HepG2 (cell line): ENCODE measurements at regions not wholly inside any gene's neighbourhood (a gene's known extent, or its start where the extent isn't known, plus 50 kb on each side); places are given as distances from the start of the nearest gene placed in this dataset.

Experiments used
- ARNT2 ChIP-seq: sonication (generic); formaldehyde crosslinking; IDR thresholded peaks from 2 replicates; pipeline ENCODE4 v1.8.0; 2022; ENCODE audit warnings: mild to moderate bottlenecking, low read depth, missing genetic modification reagents, moderate library complexity
- CENPT ChIP-seq: sonication (generic); formaldehyde crosslinking; IDR thresholded peaks from 2 replicates; pipeline ENCODE4 v1.8.0; 2022; ENCODE audit warnings: low read depth, mild to moderate bottlenecking, moderate library complexity, missing genetic modification reagents
- ELF1 ChIP-seq: sonication (generic); formaldehyde crosslinking; IDR thresholded peaks from 2 replicates; pipeline ENCODE4 v1.4.0; 2020; ENCODE audit warnings: missing genetic modification reagents
- GATAD1 ChIP-seq: IDR thresholded peaks from 2 replicates; pipeline ENCODE4 v1.6.1; 2016; ENCODE audit warnings: missing genetic modification reagents, missing compliant biosample characterization
- HDAC1 ChIP-seq: sonication (generic); formaldehyde crosslinking; IDR thresholded peaks from 2 replicates; pipeline ENCODE4 v1.5.1; 2020; ENCODE audit warnings: mild to moderate bottlenecking, missing genetic modification reagents
- HDAC2 ChIP-seq: sonication (generic); formaldehyde crosslinking; IDR thresholded peaks from 2 replicates; pipeline ENCODE4 v1.4.0; 2020; ENCODE audit warnings: missing genetic modification reagents
- KDM1A ChIP-seq: IDR thresholded peaks from 2 replicates; pipeline ENCODE4 v1.6.1; 2016; ENCODE audit warnings: missing compliant biosample characterization
- KDM6A ChIP-seq: IDR thresholded peaks from 2 replicates; pipeline ENCODE4 v1.6.1; 2016; ENCODE audit warnings: low read depth
- MAFF ChIP-seq: IDR thresholded peaks from 2 replicates; pipeline ENCODE4 v1.6.1; 2011; ENCODE audit warnings: low read depth, low read length, improper control_type of control experiment
- MXD4 ChIP-seq: IDR thresholded peaks from 2 replicates; pipeline ENCODE4 v1.6.1; 2016; ENCODE audit warnings: mild to moderate bottlenecking, missing biosample characterization, missing genetic modification reagents
- ONECUT2 ChIP-seq: sonication (generic); formaldehyde crosslinking; IDR thresholded peaks from 2 replicates; pipeline ENCODE4 v1.4.0; 2020; ENCODE audit warnings: missing genetic modification reagents
- SP5 ChIP-seq: IDR thresholded peaks from 2 replicates; pipeline ENCODE4 v1.6.1; 2016; ENCODE audit warnings: low read depth, borderline replicate concordance
- ZBTB10 ChIP-seq: sonication (generic); formaldehyde crosslinking; IDR thresholded peaks from 2 replicates; pipeline ENCODE4 v1.4.0; 2020; ENCODE audit warnings: missing genetic modification reagents, borderline replicate concordance
- ZNF12 ChIP-seq: sonication (generic); formaldehyde crosslinking; IDR thresholded peaks from 2 replicates; pipeline ENCODE4 v1.5.0; 2020; ENCODE audit warnings: missing genetic modification reagents
- ZNF281 ChIP-seq: sonication (generic); formaldehyde crosslinking; IDR thresholded peaks from 2 replicates; pipeline ENCODE4 v1.4.0; 2020; ENCODE audit warnings: missing genetic modification reagents, borderline replicate concordance
- ZNF788 ChIP-seq: sonication (generic); formaldehyde crosslinking; IDR thresholded peaks from 2 replicates; pipeline ENCODE4 v1.5.0; 2020; ENCODE audit warnings: mild to moderate bottlenecking, missing genetic modification reagents, borderline replicate concordance
- ZSCAN21 ChIP-seq: sonication (generic); formaldehyde crosslinking; IDR thresholded peaks from 2 replicates; pipeline ENCODE4 v1.8.0; 2022; ENCODE audit warnings: mild to moderate bottlenecking, missing genetic modification reagents, moderate library complexity, borderline replicate concordance
- ZXDC ChIP-seq: sonication (generic); formaldehyde crosslinking; IDR thresholded peaks from 2 replicates; pipeline ENCODE4 v1.5.0; 2020; ENCODE audit warnings: mild to moderate bottlenecking, missing genetic modification reagents
- TF ChIP-seq, protein P1 (sequence below): IDR thresholded peaks from 2 replicates; pipeline ENCODE4 v1.6.1; 2012; ENCODE audit warnings: inconsistent platforms

- TF ChIP-seq CENPT (CRISPR knock-in tag): no peak
- TF ChIP-seq, protein P1, sequence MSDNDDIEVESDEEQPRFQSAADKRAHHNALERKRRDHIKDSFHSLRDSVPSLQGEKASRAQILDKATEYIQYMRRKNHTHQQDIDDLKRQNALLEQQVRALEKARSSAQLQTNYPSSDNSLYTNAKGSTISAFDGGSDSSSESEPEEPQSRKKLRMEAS: peak; percentile 49
- 0 out of 2 replicates have a peak, but pooled peaks have one; percentile 9 for TF ChIP-seq ZNF12
- TF ChIP-seq ONECUT2 (CRISPR knock-in tag): peak; percentile 82
- peak; percentile 93 for TF ChIP-seq HDAC2 (CRISPR knock-in tag)
- peak; percentile 99 for TF ChIP-seq ZBTB10 (CRISPR knock-in tag)
- TF ChIP-seq ELF1 (CRISPR knock-in tag): 0 out of 2 replicates have a peak, but pooled peaks have one; percentile 33
- TF ChIP-seq ZXDC (CRISPR knock-in tag): no peak
- TF ChIP-seq ARNT2: 0 out of 2 replicates have a peak, but pooled peaks have one; percentile 54
- peak; percentile 59; the same call in 1 of the 2 replicates for TF ChIP-seq HDAC1 (CRISPR knock-in tag)
- peak; percentile 35; the same call in 1 of the 2 replicates for TF ChIP-seq ZSCAN21 (CRISPR knock-in tag)
- TF ChIP-seq ZNF788 (CRISPR knock-in tag): no peak; the same call in 1 of the 2 replicates
- peak; percentile 93 for TF ChIP-seq KDM6A (CRISPR knock-in tag)
- peak; percentile 47; the same call in 1 of the 2 replicates for TF ChIP-seq SP5 (CRISPR knock-in tag)
- 0 out of 2 replicates have a peak, but pooled peaks have one; percentile 65 for TF ChIP-seq MXD4
- 0 out of 2 replicates have a peak, but pooled peaks have one; percentile 22 for TF ChIP-seq MAFF
- peak; percentile 41; the same call in 1 of the 2 replicates for TF ChIP-seq GATAD1 (CRISPR knock-in tag)
- TF ChIP-seq KDM1A (CRISPR knock-in tag): peak; percentile 51; the same call in 1 of the 2 replicates
- TF ChIP-seq ZNF281: peak; percentile 66; the same call in 1 of the 2 replicates
These were observed 187.3 kb downstream of the IPO8 start (continued) for GRCh38 chr12:30508205-30508967.
